ENCODE measurements at regions not wholly inside any gene's neighbourhood (a gene's known extent, or its start where the extent isn't known, plus 50 kb on each side); places are given as distances from the start of the nearest gene placed in this dataset.

DNA sequence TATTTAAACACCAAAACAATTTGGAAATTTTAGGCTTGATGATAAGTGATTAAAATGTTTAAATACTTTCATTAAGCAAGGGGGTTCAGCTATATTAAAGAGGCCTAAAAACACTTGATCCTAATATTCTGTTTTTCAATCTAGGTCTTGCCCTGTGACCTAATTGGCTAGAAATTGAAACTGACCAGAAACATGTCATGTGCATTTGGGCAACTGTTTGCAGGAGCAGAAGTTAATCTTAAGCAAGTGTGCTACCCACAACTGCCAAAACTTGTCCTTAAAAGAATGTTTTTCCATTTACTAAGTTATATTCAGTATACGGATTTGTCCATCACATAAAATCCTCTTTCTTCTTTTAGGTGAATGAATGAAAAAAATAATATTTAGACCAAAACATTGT lies 167.3 kb downstream of the PPP1R3A start:
- TF ChIP-seq, protein P1, sequence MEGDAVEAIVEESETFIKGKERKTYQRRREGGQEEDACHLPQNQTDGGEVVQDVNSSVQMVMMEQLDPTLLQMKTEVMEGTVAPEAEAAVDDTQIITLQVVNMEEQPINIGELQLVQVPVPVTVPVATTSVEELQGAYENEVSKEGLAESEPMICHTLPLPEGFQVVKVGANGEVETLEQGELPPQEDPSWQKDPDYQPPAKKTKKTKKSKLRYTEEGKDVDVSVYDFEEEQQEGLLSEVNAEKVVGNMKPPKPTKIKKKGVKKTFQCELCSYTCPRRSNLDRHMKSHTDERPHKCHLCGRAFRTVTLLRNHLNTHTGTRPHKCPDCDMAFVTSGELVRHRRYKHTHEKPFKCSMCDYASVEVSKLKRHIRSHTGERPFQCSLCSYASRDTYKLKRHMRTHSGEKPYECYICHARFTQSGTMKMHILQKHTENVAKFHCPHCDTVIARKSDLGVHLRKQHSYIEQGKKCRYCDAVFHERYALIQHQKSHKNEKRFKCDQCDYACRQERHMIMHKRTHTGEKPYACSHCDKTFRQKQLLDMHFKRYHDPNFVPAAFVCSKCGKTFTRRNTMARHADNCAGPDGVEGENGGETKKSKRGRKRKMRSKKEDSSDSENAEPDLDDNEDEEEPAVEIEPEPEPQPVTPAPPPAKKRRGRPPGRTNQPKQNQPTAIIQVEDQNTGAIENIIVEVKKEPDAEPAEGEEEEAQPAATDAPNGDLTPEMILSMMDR (IDR thresholded peaks at IDR 0.05), result no peak
- no peak for TF ChIP-seq POLR2A (IDR thresholded peaks at IDR 0.05)
